ENCODE measurements at regions not wholly inside any gene's neighbourhood (a gene's known extent, or its start where the extent isn't known, plus 50 kb on each side); places are given as distances from the start of the nearest gene placed in this dataset.

- no peak for TF ChIP-seq CTCF (IDR thresholded peaks at IDR 0.05)
- no peak for TF ChIP-seq POLR2A (IDR thresholded peaks at IDR 0.05)
- TF ChIP-seq POLR2AphosphoS5 (IDR thresholded peaks at IDR 0.05), result no peak
Observed at GRCh38 chr6:156562636-156563035, 214.5 kb upstream of the ARID1B start.

Data from prostate gland (tissue), 2 donors.